SK-N-SH (cell line): ENCODE measurements at regions not wholly inside any gene's neighbourhood (a gene's known extent, or its start where the extent isn't known, plus 50 kb on each side); places are given as distances from the start of the nearest gene placed in this dataset.

ENCODE experiments used
- CTCF ChIA-PET: fragments of 300-600, 350-600 bp; formaldehyde crosslinking; extraction: SDS; loops from one replicate; lab custom pipeline; 2021; lab: Yijun Ruan, JAX
- POLR2A ChIA-PET: fragments of 350-600 bp; sonication (Branson Sonifier 250); formaldehyde crosslinking; extraction: SDS; loops from one replicate; lab custom pipeline; 2020; ENCODE audit warnings: antibody characterized with exemption, inconsistent platforms; lab: Yijun Ruan, JAX
- DNase-seq: peaks from one replicate; pipeline ENCODE4 v3.0.0; 2012
- H2AFZ ChIP-seq: fragments of 200-600 bp; sonication (generic); 2 replicates; pipeline ENCODE4 v1.8.1; 2016; ENCODE audit warnings: antibody characterized with exemption, mild to moderate bottlenecking, low read depth
- H3F3A ChIP-seq: fragments of 200-600 bp; sonication (generic); replicated peaks from 2 replicates; pipeline ENCODE3; 2016; ENCODE audit warnings: antibody characterized with exemption, mild to moderate bottlenecking; ENCODE audit not compliant: insufficient read depth
- H3K27ac ChIP-seq, 2 experiments: fragments of 200-500 bp in 1 of 2; fragments of 200-600 bp in 1 of 2; sonication (Bioruptor generic) in 1 of 2; sonication (generic), shearing (Covaris generic) in 1 of 2; 2 replicates each; pipeline versions ENCODE4 v1.5.1 to v1.6.1; 2014 to 2016; ENCODE audit warnings: low read depth in 2 of 2, inconsistent platforms in 1 of 2, low read length in 1 of 2, mild to moderate bottlenecking in 1 of 2, mixed read lengths in 1 of 2
- H3K27me3 ChIP-seq: fragments of 200-600 bp; sonication (generic), shearing (Covaris generic); 2 replicates; pipeline ENCODE4 v1.6.1; 2016; ENCODE audit warnings: mixed run types; ENCODE audit not compliant: insufficient read depth
- H3K36me3 ChIP-seq, 2 experiments: fragments of 200-500 bp in 1 of 2; fragments of 200-600 bp in 1 of 2; sonication (Bioruptor generic) in 1 of 2; sonication (generic) in 1 of 2; replicated peaks in 1 of 2; 2 replicates each; pipeline versions ENCODE3 to v1.5.1; 2014 to 2016; ENCODE audit warnings: low read length in 1 of 2, mild to moderate bottlenecking in 1 of 2; ENCODE audit not compliant: insufficient read depth in 2 of 2, control insufficient read depth in 1 of 2
- H3K4me1 ChIP-seq, 2 experiments: fragments of 200-500 bp in 1 of 2; fragments of 200-600 bp in 1 of 2; sonication (Bioruptor generic) in 1 of 2; sonication (generic), shearing (Covaris generic) in 1 of 2; 2 replicates each; pipeline versions ENCODE4 v1.5.1 to v1.6.1; 2014 to 2016; ENCODE audit warnings: low read depth in 1 of 2, low read length in 1 of 2, mixed run types in 1 of 2; ENCODE audit not compliant: insufficient read depth in 2 of 2, control insufficient read depth in 1 of 2
- H3K4me2 ChIP-seq: fragments of 200-600 bp; sonication (generic), shearing (Covaris generic); 2 replicates; pipeline ENCODE4 v1.6.1; 2017; ENCODE audit warnings: mixed run types
- H3K4me3 ChIP-seq, 2 experiments: fragments of 200-500 bp in 1 of 2; fragments of 200-600 bp in 1 of 2; sonication (Bioruptor generic) in 1 of 2; sonication (generic), shearing (Covaris generic) in 1 of 2; 2 replicates each; pipeline versions ENCODE4 v1.5.1 to v1.8.1; 2014 to 2016; ENCODE audit warnings: low read depth in 2 of 2, inconsistent platforms in 1 of 2, low read length in 1 of 2, mild to moderate bottlenecking in 1 of 2, mixed read lengths in 1 of 2, moderate library complexity in 1 of 2
- H3K79me2 ChIP-seq: fragments of 200-600 bp; sonication (generic); 2 replicates; pipeline ENCODE4 v1.8.1; 2017; ENCODE audit warnings: mild to moderate bottlenecking; ENCODE audit not compliant: insufficient read depth
- H3K9ac ChIP-seq: fragments of 200-600 bp; sonication (generic); 2 replicates; pipeline ENCODE4 v1.6.1; 2017; ENCODE audit warnings: mixed run types
- H3K9me2 ChIP-seq: fragments of 200-600 bp; sonication (generic); 2 replicates; pipeline ENCODE4 v1.6.1; 2017; ENCODE audit warnings: mixed run types
- H3K9me3 ChIP-seq: fragments of 200-600 bp; sonication (generic); 2 replicates; pipeline ENCODE4 v1.6.1; 2017; ENCODE audit warnings: mixed run types, mild to moderate bottlenecking, moderate library complexity
- H4K20me1 ChIP-seq: fragments of 200-600 bp; sonication (generic); 2 replicates; pipeline ENCODE4 v1.6.1; 2017; ENCODE audit warnings: mild to moderate bottlenecking, mixed run types; ENCODE audit not compliant: insufficient read depth
- CTCF ChIP-seq: fragments of 200-600 bp; sonication (generic); IDR thresholded peaks from 2 replicates; pipeline ENCODE4 v1.6.1; 2017; ENCODE audit warnings: antibody characterized with exemption, mild to moderate bottlenecking, moderate library complexity
- EZH2phosphoT487 ChIP-seq: fragments of 200-600 bp; sonication (generic); IDR thresholded peaks from 2 replicates; pipeline ENCODE4 v1.6.1; 2017; ENCODE audit warnings: low read depth, mixed run types, mild to moderate bottlenecking, antibody characterized with exemption, moderate library complexity, borderline replicate concordance
- FOSL2 ChIP-seq: IDR thresholded peaks from 2 replicates; pipeline ENCODE4 v1.4.0; 2012; ENCODE audit warnings: low read depth, mild to moderate bottlenecking, moderate library complexity, borderline replicate concordance
- GABPA ChIP-seq: IDR thresholded peaks from 2 replicates; pipeline ENCODE4 v1.4.0; 2012; ENCODE audit warnings: low read depth, mild to moderate bottlenecking
- IRF3 ChIP-seq: fragments of 150-350 bp; IDR thresholded peaks from 2 replicates; pipeline ENCODE4 v1.6.1; 2016; ENCODE audit warnings: mild to moderate bottlenecking, low read depth, low read length
- RAD21 ChIP-seq: IDR thresholded peaks from 2 replicates; pipeline ENCODE4 v1.6.1; 2012; ENCODE audit warnings: mild to moderate bottlenecking, low read length
- WGBS: methylation state at CpG from one replicate; pipeline ENCODE4 v1.1.6; 2017; ENCODE audit warnings: low lambda C conversion rate; 5-methylcytosine and 5-hydroxymethylcytosine counted together

- ChIA-PET CTCF (no interaction called here), POLR2A (no interaction called here)
- no peak for DNase-seq
- Histone ChIP-seq H3K9ac (no peak overlapping the region), H3K27me3 (no peaks in the 10 kb centered on the region; the same call in 1 of the 2 replicates), H3K4me3 (no peak overlapping the region), H3K36me3 (no peaks in the 10 kb centered on the region), H3K4me2 (no peak overlapping the region), H3K9me3 (no peaks in the 10 kb centered on the region), H3K27ac (no peak overlapping the region), H3K79me2 (no peaks in the 10 kb centered on the region), H3K9me2 (no peaks in the 10 kb centered on the region), H3K4me1 (peaks cover 0 to 4% of the 10 kb centered on the region in 2 experiments; a peak in 1 of 4 replicates), H3F3A (no peaks in the 10 kb centered on the region), H2AFZ (no peak overlapping the region), H4K20me1 (no peaks in the 10 kb centered on the region)
- no peak for TF ChIP-seq EZH2phosphoT487
- no peak for TF ChIP-seq RAD21
- no peak for TF ChIP-seq IRF3
- TF ChIP-seq GABPA = no peak
- no peak for TF ChIP-seq FOSL2
- WGBS = 67% methylated on average over 12 of the region's 12 CpGs
Measured at GRCh38 chr3:193890016-193890897, 245.7 kb upstream of the HES1 start.

- H3K27me3 ChIP-seq = no peaks in the 10 kb centered on the region
- H3K4me1 ChIP-seq = peaks cover 2 to 14% of the 10 kb centered on the region in 2 experiments; a peak in 2 of 4 replicates
- no peak overlapping the region for H3K9ac ChIP-seq
- H2AFZ ChIP-seq = no peak overlapping the region
- no peak overlapping the region for H3K4me2 ChIP-seq
- H4K20me1 ChIP-seq = no peaks in the 10 kb centered on the region
- no peak overlapping the region for H3K27ac ChIP-seq
- H3K36me3 ChIP-seq = no peaks in the 10 kb centered on the region
- 74% methylated on average over 8 of the region's 10 CpGs for WGBS
- ChIA-PET CTCF (no interaction called here), POLR2A (no interaction called here)
- H3F3A ChIP-seq = no peaks in the 10 kb centered on the region
- no peaks in the 10 kb centered on the region for H3K9me3 ChIP-seq
- DNase-seq = no peak
- no peak for TF ChIP-seq CTCF
- H3K79me2 ChIP-seq = no peaks in the 10 kb centered on the region
- H3K9me2 ChIP-seq = no peaks in the 10 kb centered on the region
- H3K4me3 ChIP-seq = no peak overlapping the region
Measured at GRCh38 chr3:193894121-193894863, 241.7 kb upstream of the HES1 start.
